Urinary bladder (tissue), 1 donor: ENCODE measurements at regions not wholly inside any gene's neighbourhood (a gene's known extent, or its start where the extent isn't known, plus 50 kb on each side); places are given as distances from the start of the nearest gene placed in this dataset. TPM values are rescaled to one million over a fixed set of nuclear protein-coding genes. Genes with fewer than 3 reads are reported as not detected.

Source experiments
- small RNA-seq: library from RNA; depleted of rRNA; stranded (forward); fragments of <200 nt; gene quantifications from one replicate; pipeline ENCODE3, GENCODE V24; 2014

Small RNAs in the stretch of these regions (small RNA-seq; reads per million reads assigned to genes)
- gene AL022161.1 (not detected), gene RN7SL379P (not detected), gene RNA5SP510 (not detected), gene RPS29P28 (not detected)
